ENCODE measurements at regions not wholly inside any gene's neighbourhood (a gene's known extent, or its start where the extent isn't known, plus 50 kb on each side); places are given as distances from the start of the nearest gene placed in this dataset.

DNA sequence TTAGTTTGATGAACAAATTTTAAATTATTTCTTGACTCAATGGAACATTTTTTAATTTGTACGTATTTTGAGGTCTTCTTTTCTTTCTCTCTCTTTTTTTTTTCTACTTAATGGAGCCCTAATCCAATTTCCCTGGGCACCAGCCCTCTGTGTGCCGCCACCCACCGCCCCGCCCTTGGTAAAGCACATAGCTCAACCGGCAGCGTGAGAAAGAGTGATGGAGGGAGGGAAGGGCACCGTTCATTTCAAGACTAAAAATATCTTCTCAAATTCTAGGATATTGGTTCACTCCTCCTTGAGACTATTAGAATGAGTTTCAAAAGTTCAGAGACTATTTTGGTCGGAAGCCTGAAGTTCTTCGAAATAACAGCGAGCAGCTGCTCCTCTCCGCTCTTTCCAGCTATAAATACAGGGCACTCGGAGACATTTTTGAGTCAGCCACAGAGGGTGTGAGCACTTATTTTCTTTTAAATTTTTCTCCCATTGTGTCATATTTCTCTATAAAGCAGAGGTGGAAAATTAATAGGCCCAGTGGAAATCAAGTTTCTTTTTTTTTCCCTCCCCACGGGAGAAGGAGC lies 731.7 kb upstream of the ID2 start:
- TF ChIP-seq, protein P1, sequence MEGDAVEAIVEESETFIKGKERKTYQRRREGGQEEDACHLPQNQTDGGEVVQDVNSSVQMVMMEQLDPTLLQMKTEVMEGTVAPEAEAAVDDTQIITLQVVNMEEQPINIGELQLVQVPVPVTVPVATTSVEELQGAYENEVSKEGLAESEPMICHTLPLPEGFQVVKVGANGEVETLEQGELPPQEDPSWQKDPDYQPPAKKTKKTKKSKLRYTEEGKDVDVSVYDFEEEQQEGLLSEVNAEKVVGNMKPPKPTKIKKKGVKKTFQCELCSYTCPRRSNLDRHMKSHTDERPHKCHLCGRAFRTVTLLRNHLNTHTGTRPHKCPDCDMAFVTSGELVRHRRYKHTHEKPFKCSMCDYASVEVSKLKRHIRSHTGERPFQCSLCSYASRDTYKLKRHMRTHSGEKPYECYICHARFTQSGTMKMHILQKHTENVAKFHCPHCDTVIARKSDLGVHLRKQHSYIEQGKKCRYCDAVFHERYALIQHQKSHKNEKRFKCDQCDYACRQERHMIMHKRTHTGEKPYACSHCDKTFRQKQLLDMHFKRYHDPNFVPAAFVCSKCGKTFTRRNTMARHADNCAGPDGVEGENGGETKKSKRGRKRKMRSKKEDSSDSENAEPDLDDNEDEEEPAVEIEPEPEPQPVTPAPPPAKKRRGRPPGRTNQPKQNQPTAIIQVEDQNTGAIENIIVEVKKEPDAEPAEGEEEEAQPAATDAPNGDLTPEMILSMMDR (conservative IDR thresholded peaks at IDR 0.05; ENCODE audit: low read length): no peak
- TF ChIP-seq EZH2phosphoT487 (IDR thresholded peaks at IDR 0.05; ENCODE audit: borderline replicate concordance): no peak

Data from Loucy (cell line).